T-helper 1 cell (primary cell): ENCODE measurements at regions not wholly inside any gene's neighbourhood (a gene's known extent, or its start where the extent isn't known, plus 50 kb on each side); places are given as distances from the start of the nearest gene placed in this dataset.

Experiments used
- DNase-seq, 5 donors: peaks; one replicate each; pipeline ENCODE4 v3.0.0-alpha.2; 2012 to 2020

GRCh38 chr2:13103778-13104493 lies 387.2 kb downstream of the TRIB2 start:
- no peak for DNase-seq

- DNase-seq = no peak
Observed at GRCh38 chr2:13104723-13105122, 388.0 kb downstream of the TRIB2 start.

GRCh38 chr2:13106302-13106701 lies 389.6 kb downstream of the TRIB2 start:
- no peak for DNase-seq

- DNase-seq = no peak
Observed at GRCh38 chr2:13109516-13109915, 392.8 kb downstream of the TRIB2 start.

- DNase-seq = no peak
Observed at GRCh38 chr2:13110825-13111224, 394.1 kb downstream of the TRIB2 start.

GRCh38 chr2:13113002-13113401 lies 396.3 kb downstream of the TRIB2 start:
- no peak for DNase-seq

- DNase-seq = no peak
Observed at GRCh38 chr2:13114391-13114790, 397.7 kb downstream of the TRIB2 start.

GRCh38 chr2:13115643-13116042 lies 398.9 kb downstream of the TRIB2 start:
- no peak for DNase-seq

- no peak for DNase-seq
Observed at GRCh38 chr2:13121096-13121495, 404.4 kb downstream of the TRIB2 start.

GRCh38 chr2:13128139-13128538 lies 411.4 kb downstream of the TRIB2 start:
- DNase-seq = no peak

GRCh38 chr2:13135369-13135768 lies 418.6 kb downstream of the TRIB2 start:
- no peak for DNase-seq

- DNase-seq = no peak
Observed at GRCh38 chr2:13135856-13136255, 419.1 kb downstream of the TRIB2 start.

GRCh38 chr2:13137679-13138078 lies 420.9 kb downstream of the TRIB2 start:
- DNase-seq = no peak

GRCh38 chr2:13141315-13141714 lies 424.6 kb downstream of the TRIB2 start:
- no peak for DNase-seq

GRCh38 chr2:13143451-13143850 lies 426.7 kb downstream of the TRIB2 start:
- DNase-seq = no peak

- DNase-seq = no peak
Observed at GRCh38 chr2:13156916-13157315, 440.2 kb downstream of the TRIB2 start.

- DNase-seq = no peak
Observed at GRCh38 chr2:13158466-13158865, 441.7 kb downstream of the TRIB2 start.

- no peak for DNase-seq
Observed at GRCh38 chr2:13180729-13181128, 464.0 kb downstream of the TRIB2 start.

- DNase-seq = peak in 1 of 5 donors; percentile 5
Observed at GRCh38 chr2:13193075-13193474, 476.3 kb downstream of the TRIB2 start.

- DNase-seq = peak in 1 of 5 donors; percentile 2
Observed at GRCh38 chr2:13193900-13194299, 477.2 kb downstream of the TRIB2 start.

GRCh38 chr2:13195270-13195669 lies 478.5 kb downstream of the TRIB2 start:
- no peak for DNase-seq

GRCh38 chr2:13197248-13197647 lies 480.5 kb downstream of the TRIB2 start:
- no peak for DNase-seq

- DNase-seq = no peak
Observed at GRCh38 chr2:13201924-13202323, 485.2 kb downstream of the TRIB2 start.

- DNase-seq = no peak
Observed at GRCh38 chr2:13212115-13212514, 495.4 kb downstream of the TRIB2 start.

GRCh38 chr2:13218205-13218604 lies 501.5 kb downstream of the TRIB2 start:
- DNase-seq = no peak
